NB4 (cell line): ENCODE measurements at regions not wholly inside any gene's neighbourhood (a gene's known extent, or its start where the extent isn't known, plus 50 kb on each side); places are given as distances from the start of the nearest gene placed in this dataset.
"Not testable (repeated sequence)": the region's sequence is repeated elsewhere in the genome, so short reads cannot be mapped to it uniquely, and the experiment has no call there.

Experiments used
- DNase-seq: peaks from one replicate; pipeline ENCODE4 v3.0.0; 2010; ENCODE audit warnings: low read depth
- H3K4me3 ChIP-seq: one replicate; pipeline ENCODE4 v1.5.1; 2011; ENCODE audit warnings: mild to moderate bottlenecking, low read depth, low read length, moderate library complexity
- CTCF ChIP-seq: IDR thresholded peaks from one replicate; pipeline ENCODE4 v1.5.1; 2012; ENCODE audit warnings: low read depth, low read length
- MAX ChIP-seq: IDR thresholded peaks from 2 replicates; pipeline ENCODE4 v1.6.1; 2011; ENCODE audit warnings: low read depth, low read length
- MYC ChIP-seq: IDR thresholded peaks from 2 replicates; pipeline ENCODE4 v1.6.1; 2011; ENCODE audit warnings: low read depth, low read length
- POLR2A ChIP-seq: IDR thresholded peaks from 2 replicates; pipeline ENCODE4 v1.6.1; 2011; ENCODE audit warnings: mild to moderate bottlenecking; ENCODE audit not compliant: insufficient read length; ENCODE audit errors: extremely low read depth

- not testable (repeated sequence) for H3K4me3 ChIP-seq, DNase-seq
These were observed 84.7 kb downstream of the METTL2B start for GRCh38 chr7:128561116-128561722.

GRCh38 chr7:128562795-128563194 is 86.2 kb downstream of the METTL2B start:
- DNase-seq, H3K4me3 ChIP-seq: not testable (repeated sequence)

- DNase-seq, H3K4me3 ChIP-seq: not testable (repeated sequence)
These were observed 87.7 kb downstream of the METTL2B start for GRCh38 chr7:128564123-128564700.

GRCh38 chr7:128564932-128565864 is 88.7 kb downstream of the METTL2B start:
- peak; percentile 37 for DNase-seq
- not testable (repeated sequence) for H3K4me3 ChIP-seq

GRCh38 chr7:128575277-128575676 is 96.8 kb upstream of the GARIN1A start:
- not testable (repeated sequence) for DNase-seq

GRCh38 chr7:128576953-128577352 is 95.1 kb upstream of the GARIN1A start:
- DNase-seq = not testable (repeated sequence)

More at GRCh38 chr7:128575277-128575676, 96.8 kb upstream of the GARIN1A start:
- not testable (repeated sequence) for H3K4me3 ChIP-seq

GRCh38 chr7:128579843-128580242 is 92.2 kb upstream of the GARIN1A start:
- not testable (repeated sequence) for H3K4me3 ChIP-seq, DNase-seq

More at GRCh38 chr7:128576953-128577352, 95.1 kb upstream of the GARIN1A start:
- not testable (repeated sequence) for H3K4me3 ChIP-seq

GRCh38 chr7:128581100-128581499 is 91.0 kb upstream of the GARIN1A start:
- H3K4me3 ChIP-seq = not testable (repeated sequence)
- DNase-seq = peak; percentile 18

- not testable (repeated sequence) for DNase-seq, H3K4me3 ChIP-seq
These were observed 90.1 kb upstream of the GARIN1A start for GRCh38 chr7:128581825-128582561.

GRCh38 chr7:128586715-128587114 is 85.4 kb upstream of the GARIN1A start:
- DNase-seq, H3K4me3 ChIP-seq: not testable (repeated sequence)

GRCh38 chr7:128591705-128592104 is 80.4 kb upstream of the GARIN1A start:
- no peak for TF ChIP-seq CTCF
- TF ChIP-seq MYC = no peak
- TF ChIP-seq MAX = no peak
- no peak for TF ChIP-seq POLR2A
- no peak overlapping the region for H3K4me3 ChIP-seq
- DNase-seq = no peak

- not testable (repeated sequence) for H3K4me3 ChIP-seq, DNase-seq
These were observed 79.9 kb upstream of the GARIN1A start for GRCh38 chr7:128592209-128592608.

GRCh38 chr7:128594061-128594460 is 78.0 kb upstream of the GARIN1A start:
- DNase-seq = peak; percentile 20
- H3K4me3 ChIP-seq = not testable (repeated sequence)

GRCh38 chr7:128596336-128597128 is 75.6 kb upstream of the GARIN1A start:
- DNase-seq = not testable (repeated sequence)

GRCh38 chr7:128598946-128599345 is 73.1 kb upstream of the GARIN1A start:
- not testable (repeated sequence) for DNase-seq, H3K4me3 ChIP-seq

More at GRCh38 chr7:128596336-128597128, 75.6 kb upstream of the GARIN1A start:
- H3K4me3 ChIP-seq = not testable (repeated sequence)
